ENCODE measurements at regions not wholly inside any gene's neighbourhood (a gene's known extent, or its start where the extent isn't known, plus 50 kb on each side); places are given as distances from the start of the nearest gene placed in this dataset.

DNA sequence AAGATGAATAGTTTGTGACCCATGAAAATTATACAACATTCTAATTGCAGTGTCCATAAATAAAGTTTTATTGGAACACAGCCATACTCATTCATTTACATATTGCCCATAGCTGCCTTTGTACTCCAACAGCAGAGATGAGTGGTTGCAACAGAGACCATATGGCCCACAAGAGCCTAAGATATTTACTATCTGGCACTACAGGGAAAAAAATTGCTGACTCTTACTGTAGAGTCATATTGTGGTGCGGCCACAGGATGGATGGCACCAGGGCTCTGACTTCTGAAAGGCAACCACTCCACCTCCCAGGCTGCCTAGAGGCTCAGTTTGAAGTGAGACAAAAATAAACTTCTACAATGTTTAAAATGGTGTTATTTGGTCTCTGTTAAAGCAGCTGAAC is 404.0 kb upstream of the ATP5MC3 start:
- H2AFZ ChIP-seq (ENCODE audit: low read length): no peak overlapping the region
- H3K4me3 ChIP-seq (ENCODE audit: extremely low read depth in 1 of 4, insufficient read depth in 2 of 4, low read depth in 3 of 4, low read length in 4 of 4): no peak overlapping the region
- H3K4me2 ChIP-seq (ENCODE audit: insufficient read depth in 1 of 2, low read depth in 2 of 2, low read length in 2 of 2): no peak overlapping the region
- H3K23me2 ChIP-seq (ENCODE audit: low read depth, low read length): no peaks in the 10 kb centered on the region
- WGBS, 2 experiments (ENCODE audit: extremely low coverage in 1 of 2, insufficient coverage in 1 of 2, insufficient read length in 1 of 2, insufficient replicate concordance in 2 of 2, low coverage in 1 of 2, low lambda C conversion rate in 2 of 2, missing lambda C conversion rate in 1 of 2): 95% methylated on average over 1 of the region's 1 CpG; no CpG with 5 or more reads in 1 of the 2 experiments
- no peak overlapping the region for H3K4ac ChIP-seq (replicated peaks; ENCODE audit: insufficient read length, low read depth, low read length)
- no peak overlapping the region for H4K8ac ChIP-seq (ENCODE audit: extremely low read depth, insufficient read depth, low read length)
- H3K27ac ChIP-seq (ENCODE audit: low read depth, low read length): no peak overlapping the region
- no peak overlapping the region for H4K5ac ChIP-seq (ENCODE audit: insufficient read length, low read depth, low read length)
- no peak overlapping the region for H2BK20ac ChIP-seq (ENCODE audit: low read length)
- FAIRE-seq (no peak), DNase-seq (ENCODE audit: low read depth in 1 of 2, low spot score in 2 of 2) (no peak)
- H3K4me1 ChIP-seq (replicated peaks in 1 of 4; ENCODE audit: control insufficient read depth in 3 of 4, insufficient read depth in 4 of 4, low read length in 3 of 4): no peaks in the 10 kb centered on the region
- no peaks in the 10 kb centered on the region for H3K79me1 ChIP-seq (ENCODE audit: low read depth, low read length)
- no peak overlapping the region for H2BK120ac ChIP-seq (replicated peaks; ENCODE audit: low read depth, low read length)
- H3K27me3 ChIP-seq (replicated peaks in 1 of 4; ENCODE audit: control insufficient read depth in 3 of 4, extremely low read depth in 1 of 4, insufficient read depth in 3 of 4, low read length in 3 of 4): no peaks in the 10 kb centered on the region
- no peak overlapping the region for H4K91ac ChIP-seq (replicated peaks; ENCODE audit: insufficient read length, low read length)
- H2BK15ac ChIP-seq (ENCODE audit: low read length): no peak overlapping the region
- no peak overlapping the region for H3K9ac ChIP-seq (replicated peaks in 1 of 4; ENCODE audit: extremely low read depth in 1 of 4, low read depth in 3 of 4, low read length in 3 of 4)
- no peaks in the 10 kb centered on the region for H3K36me3 ChIP-seq (ENCODE audit: control insufficient read depth in 2 of 4, insufficient read depth in 4 of 4, low read length in 3 of 4)
- no peak overlapping the region for H3K14ac ChIP-seq (ENCODE audit: insufficient read length)
- no peak overlapping the region for H3K18ac ChIP-seq (ENCODE audit: extremely low read depth, low read length)
- H2BK12ac ChIP-seq (ENCODE audit: low read depth, low read length): no peak overlapping the region
- H3K9me3 ChIP-seq (ENCODE audit: insufficient read depth in 2 of 2, low read depth in 1 of 2, low read length in 1 of 2): no peaks in the 10 kb centered on the region
- no peaks in the 10 kb centered on the region for H3K79me2 ChIP-seq (ENCODE audit: control insufficient read depth in 1 of 2, insufficient read depth in 2 of 2, low read length in 2 of 2)
- POLR2A ChIA-PET (ENCODE audit: partially characterized antibody): no interaction called here
- no peak overlapping the region for H3K23ac ChIP-seq (ENCODE audit: insufficient read length)
- H4K20me1 ChIP-seq (replicated peaks in 1 of 2; ENCODE audit: control insufficient read depth in 1 of 2, insufficient read depth in 2 of 2, low read length in 2 of 2): no peaks in the 10 kb centered on the region
- H2BK5ac ChIP-seq (ENCODE audit: low read depth, low read length): no peak overlapping the region
- no peak overlapping the region for H2AK5ac ChIP-seq (ENCODE audit: low read depth, low read length)
- CTCF ChIA-PET (ENCODE audit: partially characterized antibody): interaction anchor here (0.6 to 1.5 kb wide), 2 partner anchors 128 to 144 kb away, joined by 3 to 4 read pairs; no protein-coding TSS in a partner anchor
- H3K56ac ChIP-seq (replicated peaks; ENCODE audit: insufficient read length, low read depth, low read length): no peak overlapping the region
- TF ChIP-seq PHF8 (conservative IDR thresholded peaks at IDR 0.05; ENCODE audit: low read depth, low read length) (no peak), TAF1 (IDR thresholded peaks at IDR 0.05; ENCODE audit: low read depth, low read length) (no peak), BACH1 (IDR thresholded peaks at IDR 0.05; ENCODE audit: low read length) (no peak), CTCF (IDR thresholded peaks at IDR 0.05; ENCODE audit: control extremely low read depth in 1 of 3, insufficient read depth in 1 of 3, low read depth in 1 of 3, low read length in 3 of 3) (no peak), EZH2 (IDR thresholded peaks at IDR 0.05; ENCODE audit: low read depth, low read length, severe bottlenecking) (no peak), SAP30 (IDR thresholded peaks at IDR 0.05; ENCODE audit: insufficient read depth, insufficient replicate concordance, low read length) (no peak), SUZ12 (IDR thresholded peaks at IDR 0.05; ENCODE audit: low read length) (no peak), JUN (IDR thresholded peaks at IDR 0.05; ENCODE audit: low read depth, low read length) (no peak), SP2 (IDR thresholded peaks at IDR 0.05; ENCODE audit: low read length) (no peak), POLR2AphosphoS5 (IDR thresholded peaks at IDR 0.05; ENCODE audit: low read depth, low read length) (no peak)

Data from H1 (cell line).